ENCODE measurements at regions not wholly inside any gene's neighbourhood (a gene's known extent, or its start where the extent isn't known, plus 50 kb on each side); places are given as distances from the start of the nearest gene placed in this dataset.

GRCh38 chr10:91690996-91691676 is 58.3 kb upstream of the PPP1R3C start:
- Histone ChIP-seq H3K4me3 (no peak overlapping the region), H3K27me3 (no peaks in the 10 kb centered on the region), H3K36me3 (no peaks in the 10 kb centered on the region), H3K9me3 (no peaks in the 10 kb centered on the region), H3K27ac (no peak overlapping the region), H3K4me1 (no peaks in the 10 kb centered on the region)
- intact Hi-C loops (cut with DNase I), result no loop called here
- DNase-seq (ENCODE audit: extremely low spot score in 2 of 2), result no peak
- TF ChIP-seq POLR2AphosphoS5 (IDR thresholded peaks at IDR 0.05; ENCODE audit: insufficient read depth in 1 of 2, low read depth in 1 of 2) (no peak), POLR2A (IDR thresholded peaks at IDR 0.05) (no peak), CTCF (IDR thresholded peaks at IDR 0.05) (no peak)

GRCh38 chr10:91690412-91690811 is 57.5 kb upstream of the PPP1R3C start:
- DNase-seq (ENCODE audit: extremely low spot score in 2 of 2), result no peak
- intact Hi-C loops (cut with DNase I), result no loop called here
- no peaks in the 10 kb centered on the region for H3K27me3 ChIP-seq
- H3K4me1 ChIP-seq, result no peaks in the 10 kb centered on the region
- no peak overlapping the region for H3K27ac ChIP-seq
- H3K4me3 ChIP-seq, result no peak overlapping the region
- TF ChIP-seq POLR2AphosphoS5 (IDR thresholded peaks at IDR 0.05; ENCODE audit: insufficient read depth in 1 of 2, low read depth in 1 of 2) (no peak), CTCF (IDR thresholded peaks at IDR 0.05) (no peak), POLR2A (IDR thresholded peaks at IDR 0.05) (no peak)
- H3K9me3 ChIP-seq, result no peaks in the 10 kb centered on the region
- no peaks in the 10 kb centered on the region for H3K36me3 ChIP-seq

- no peak for DNase-seq (ENCODE audit: extremely low spot score in 2 of 2)
Measured at GRCh38 chr10:91689731-91690168, 56.9 kb upstream of the PPP1R3C start.

GRCh38 chr10:91684841-91685240 is 52.0 kb upstream of the PPP1R3C start:
- TF ChIP-seq POLR2A (IDR thresholded peaks at IDR 0.05) (no peak), POLR2AphosphoS5 (IDR thresholded peaks at IDR 0.05; ENCODE audit: insufficient read depth in 1 of 2, low read depth in 1 of 2) (no peak), CTCF (IDR thresholded peaks at IDR 0.05) (no peak)
- no peak for DNase-seq (ENCODE audit: extremely low spot score in 2 of 2)
- Histone ChIP-seq H3K36me3 (no peaks in the 10 kb centered on the region), H3K4me3 (no peak overlapping the region), H3K27me3 (no peaks in the 10 kb centered on the region), H3K27ac (no peak overlapping the region), H3K9me3 (no peaks in the 10 kb centered on the region), H3K4me1 (no peaks in the 10 kb centered on the region)
- intact Hi-C loops (cut with DNase I), result no loop called here

More at GRCh38 chr10:91689731-91690168, 56.9 kb upstream of the PPP1R3C start:
- H3K4me1 ChIP-seq, result no peaks in the 10 kb centered on the region
- no peaks in the 10 kb centered on the region for H3K9me3 ChIP-seq
- no peaks in the 10 kb centered on the region for H3K27me3 ChIP-seq
- H3K27ac ChIP-seq, result no peak overlapping the region
- intact Hi-C loops (cut with DNase I), result no loop called here
- no peak overlapping the region for H3K4me3 ChIP-seq
- H3K36me3 ChIP-seq, result no peaks in the 10 kb centered on the region
- TF ChIP-seq CTCF (IDR thresholded peaks at IDR 0.05) (no peak), POLR2AphosphoS5 (IDR thresholded peaks at IDR 0.05; ENCODE audit: insufficient read depth in 1 of 2, low read depth in 1 of 2) (no peak), POLR2A (IDR thresholded peaks at IDR 0.05) (no peak)

GRCh38 chr10:91683975-91684374 is 51.1 kb upstream of the PPP1R3C start:
- Histone ChIP-seq H3K36me3 (no peaks in the 10 kb centered on the region), H3K9me3 (no peaks in the 10 kb centered on the region), H3K27ac (no peak overlapping the region), H3K27me3 (no peaks in the 10 kb centered on the region), H3K4me1 (no peaks in the 10 kb centered on the region), H3K4me3 (no peak overlapping the region)
- DNase-seq (ENCODE audit: extremely low spot score in 2 of 2), result no peak
- TF ChIP-seq POLR2A (IDR thresholded peaks at IDR 0.05) (no peak), POLR2AphosphoS5 (IDR thresholded peaks at IDR 0.05; ENCODE audit: insufficient read depth in 1 of 2, low read depth in 1 of 2) (no peak), CTCF (IDR thresholded peaks at IDR 0.05) (no peak)
- intact Hi-C loops (cut with DNase I), result no loop called here

Measured in vagina (tissue), 2 donors.